Fibroblast of lung (primary cell): ENCODE measurements at regions not wholly inside any gene's neighbourhood (a gene's known extent, or its start where the extent isn't known, plus 50 kb on each side); places are given as distances from the start of the nearest gene placed in this dataset.
"Not testable (repeated sequence)": the region's sequence is repeated elsewhere in the genome, so short reads cannot be mapped to it uniquely, and the experiment has no call there.

Experiments
- DNase-seq, 2 donors: peaks; one replicate each; pipeline versions ENCODE4 v3.0.0 to v3.0.0-alpha.2; 2010; ENCODE audit warnings: low read depth in 2 of 2
- H2AFZ ChIP-seq: 2 replicates; pipeline ENCODE4 v1.5.1; 2012; ENCODE audit warnings: low read length, control low read depth, inconsistent platforms
- H3K27ac ChIP-seq: 2 replicates; pipeline ENCODE4 v1.5.1; 2011; ENCODE audit warnings: low read length, control low read depth; ENCODE audit not compliant: insufficient read depth
- H3K27me3 ChIP-seq: 2 replicates; pipeline ENCODE4 v1.5.1; 2011; ENCODE audit warnings: mild to moderate bottlenecking, low read length; ENCODE audit not compliant: control insufficient read depth, insufficient read depth
- H3K36me3 ChIP-seq: 2 replicates; pipeline ENCODE4 v1.5.1; 2011; ENCODE audit warnings: low read length; ENCODE audit not compliant: control insufficient read depth, insufficient read depth
- H3K4me1 ChIP-seq: 2 replicates; pipeline ENCODE4 v1.5.1; 2011; ENCODE audit warnings: low read length; ENCODE audit not compliant: control insufficient read depth, insufficient read depth; ENCODE audit errors: extremely low read depth
- H3K4me2 ChIP-seq: 2 replicates; pipeline ENCODE4 v1.5.1; 2011; ENCODE audit warnings: low read length, control low read depth; ENCODE audit not compliant: insufficient read depth; ENCODE audit errors: extremely low read depth
- H3K4me3 ChIP-seq, 4 experiments: fragments of 200-600 bp in 1 of 4; sonication (generic) in 1 of 4; replicated peaks in 1 of 4; 2 replicates each; pipeline ENCODE4 v1.5.1; 2011 to 2016; ENCODE audit warnings: low read length in 4 of 4, low read depth in 3 of 4, mild to moderate bottlenecking in 3 of 4, control low read depth in 2 of 4, inconsistent platforms in 1 of 4, mixed read lengths in 1 of 4; ENCODE audit not compliant: insufficient read depth in 1 of 4; ENCODE audit errors: control extremely low read depth in 1 of 4
- H3K79me2 ChIP-seq: 2 replicates; pipeline ENCODE4 v1.5.1; 2012; ENCODE audit warnings: mild to moderate bottlenecking, low read length, inconsistent platforms; ENCODE audit not compliant: control insufficient read depth, insufficient read depth
- H3K9ac ChIP-seq: 2 replicates; pipeline ENCODE4 v1.5.1; 2011; ENCODE audit warnings: mild to moderate bottlenecking, low read length, control low read depth; ENCODE audit not compliant: insufficient read depth
- H3K9me3 ChIP-seq: 2 replicates; pipeline ENCODE4 v1.5.1; 2012; ENCODE audit warnings: low read depth, low read length; ENCODE audit not compliant: control insufficient read depth, insufficient read depth
- H4K20me1 ChIP-seq: 2 replicates; pipeline ENCODE4 v1.5.1; 2011; ENCODE audit warnings: low read length; ENCODE audit not compliant: control insufficient read depth, insufficient read depth; ENCODE audit errors: extremely low read depth
- EZH2 ChIP-seq: IDR thresholded peaks from 2 replicates; pipeline ENCODE4 v1.5.1; 2012; ENCODE audit warnings: low read length, control low read depth, mild to moderate bottlenecking; ENCODE audit errors: missing control alignments
- TF ChIP-seq, protein P1 (sequence below), 2 donors: IDR thresholded peaks in 1 of 2; conservative IDR thresholded peaks in 1 of 2; 1 replicate in 1 of 2; 2 replicates in 1 of 2; pipeline ENCODE4 v1.5.1; 2011 to 2012; ENCODE audit warnings: low read length in 2 of 2, control low read depth in 1 of 2, inconsistent platforms in 1 of 2, low read depth in 1 of 2, mild to moderate bottlenecking in 1 of 2

DNA sequence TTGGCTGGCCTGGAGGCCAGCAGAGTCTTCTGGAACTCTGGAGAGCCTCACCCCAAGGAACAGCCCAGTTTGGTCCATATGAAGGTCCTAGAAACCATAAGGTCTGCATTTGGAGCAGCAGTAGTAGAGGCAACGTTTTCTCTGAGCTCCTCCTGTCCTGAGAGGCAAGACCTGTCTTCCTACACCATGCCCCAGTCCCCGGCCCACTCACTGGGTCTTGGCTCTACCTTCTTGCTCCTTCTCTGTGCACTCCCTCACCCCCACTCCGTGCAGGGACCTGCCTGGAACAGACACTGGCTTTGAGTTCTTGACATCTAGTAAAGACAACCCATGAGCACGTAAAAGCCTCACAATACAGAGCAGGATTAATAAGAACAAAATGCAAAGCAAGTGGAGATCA is 76.6 kb downstream of the CHRD start:
- H2AFZ ChIP-seq = no peak overlapping the region
- TF ChIP-seq, protein P1, sequence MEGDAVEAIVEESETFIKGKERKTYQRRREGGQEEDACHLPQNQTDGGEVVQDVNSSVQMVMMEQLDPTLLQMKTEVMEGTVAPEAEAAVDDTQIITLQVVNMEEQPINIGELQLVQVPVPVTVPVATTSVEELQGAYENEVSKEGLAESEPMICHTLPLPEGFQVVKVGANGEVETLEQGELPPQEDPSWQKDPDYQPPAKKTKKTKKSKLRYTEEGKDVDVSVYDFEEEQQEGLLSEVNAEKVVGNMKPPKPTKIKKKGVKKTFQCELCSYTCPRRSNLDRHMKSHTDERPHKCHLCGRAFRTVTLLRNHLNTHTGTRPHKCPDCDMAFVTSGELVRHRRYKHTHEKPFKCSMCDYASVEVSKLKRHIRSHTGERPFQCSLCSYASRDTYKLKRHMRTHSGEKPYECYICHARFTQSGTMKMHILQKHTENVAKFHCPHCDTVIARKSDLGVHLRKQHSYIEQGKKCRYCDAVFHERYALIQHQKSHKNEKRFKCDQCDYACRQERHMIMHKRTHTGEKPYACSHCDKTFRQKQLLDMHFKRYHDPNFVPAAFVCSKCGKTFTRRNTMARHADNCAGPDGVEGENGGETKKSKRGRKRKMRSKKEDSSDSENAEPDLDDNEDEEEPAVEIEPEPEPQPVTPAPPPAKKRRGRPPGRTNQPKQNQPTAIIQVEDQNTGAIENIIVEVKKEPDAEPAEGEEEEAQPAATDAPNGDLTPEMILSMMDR (conservative IDR thresholded peaks at IDR 0.05 in 1 of 2, IDR thresholded peaks at IDR 0.05 in 1 of 2; ENCODE audit: low read depth in 1 of 2, low read length in 2 of 2) = no peak
- H3K27ac ChIP-seq = no peak overlapping the region
- H3K9ac ChIP-seq = no peak overlapping the region
- no peak overlapping the region for H3K4me2 ChIP-seq
- H3K4me1 ChIP-seq = no peaks in the 10 kb centered on the region
- H3K79me2 ChIP-seq = no peaks in the 10 kb centered on the region
- no peaks in the 10 kb centered on the region for H3K36me3 ChIP-seq
- no peaks in the 10 kb centered on the region for H3K27me3 ChIP-seq
- H4K20me1 ChIP-seq = no peaks in the 10 kb centered on the region
- H3K9me3 ChIP-seq = no peaks in the 10 kb centered on the region
- no peak overlapping the region for H3K4me3 ChIP-seq
- no peak for DNase-seq

DNA sequence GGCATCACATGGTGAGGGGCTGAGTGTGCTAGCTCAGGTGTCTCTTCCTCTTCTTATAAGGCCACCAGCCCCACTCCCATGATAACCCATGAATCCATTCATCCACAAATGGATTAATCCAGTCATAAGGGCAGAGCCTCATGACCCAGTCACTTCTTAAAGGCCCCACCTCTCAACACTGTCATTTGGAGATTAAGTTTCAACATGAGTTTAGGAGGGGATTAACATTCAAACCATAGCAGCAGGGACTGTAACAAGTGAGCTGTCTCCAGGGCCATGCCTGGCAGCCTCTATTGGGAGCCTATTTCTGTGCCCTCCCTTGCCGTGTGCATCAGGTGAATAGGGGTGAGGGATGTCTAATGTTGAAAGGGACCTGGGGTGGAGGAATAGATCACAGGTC is 77.5 kb downstream of the CHRD start:
- TF ChIP-seq EZH2 = no peak
- TF ChIP-seq, protein P1 (conservative IDR thresholded peaks at IDR 0.05 in 1 of 2, IDR thresholded peaks at IDR 0.05 in 1 of 2; ENCODE audit: low read depth in 1 of 2, low read length in 2 of 2) = no peak
- no peak overlapping the region for H2AFZ ChIP-seq
- no peaks in the 10 kb centered on the region for H3K79me2 ChIP-seq
- no peaks in the 10 kb centered on the region for H3K27me3 ChIP-seq
- no peak for DNase-seq
- H3K27ac ChIP-seq = no peak overlapping the region
- H3K9ac ChIP-seq = no peak overlapping the region
- H3K9me3 ChIP-seq = no peaks in the 10 kb centered on the region
- H3K36me3 ChIP-seq = no peaks in the 10 kb centered on the region
- H3K4me3 ChIP-seq = no peak overlapping the region
- H3K4me1 ChIP-seq = no peaks in the 10 kb centered on the region
- no peak overlapping the region for H3K4me2 ChIP-seq
- H4K20me1 ChIP-seq = no peaks in the 10 kb centered on the region

DNA sequence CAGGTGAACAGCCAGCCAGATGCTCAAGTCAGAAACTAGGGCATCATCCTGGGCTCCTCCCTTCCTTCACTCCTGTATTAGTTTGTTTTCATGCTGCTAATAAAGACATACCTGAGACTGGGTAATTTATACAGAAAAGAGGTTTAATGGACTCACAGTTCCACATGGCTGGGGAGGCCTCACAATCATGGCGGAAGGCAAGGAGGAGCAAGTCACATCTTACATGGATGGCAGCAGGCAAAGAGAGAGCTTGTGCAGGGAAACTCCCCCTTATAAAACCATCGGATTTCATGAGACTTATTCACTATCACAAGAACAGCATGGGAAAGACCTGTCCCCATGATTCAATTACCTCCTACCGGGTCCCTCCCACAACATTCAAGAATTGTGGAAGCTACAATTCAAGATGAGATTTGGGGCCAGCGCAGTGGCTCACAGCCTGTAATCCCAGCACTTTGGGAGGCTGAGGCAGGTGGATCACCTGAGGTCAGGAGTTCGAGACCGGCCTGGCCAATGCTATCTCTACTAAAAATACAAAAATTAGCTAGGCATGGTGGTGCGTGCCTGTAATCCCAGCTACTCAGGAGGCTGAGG is 78.0 kb downstream of the CHRD start:
- not testable (repeated sequence) for DNase-seq, H3K36me3 ChIP-seq, H3K79me2 ChIP-seq, H3K27me3 ChIP-seq, H3K9ac ChIP-seq, H3K4me1 ChIP-seq, H3K4me2 ChIP-seq, H3K27ac ChIP-seq, H2AFZ ChIP-seq, H4K20me1 ChIP-seq, H3K4me3 ChIP-seq, H3K9me3 ChIP-seq
